Activated CD8-positive, alpha-beta memory T cell treated with anti-CD3 and anti-CD28 coated beads, Interleukin-2, amount 50 U/mL, for 1 hour (primary cell): ENCODE measurements at regions not wholly inside any gene's neighbourhood (a gene's known extent, or its start where the extent isn't known, plus 50 kb on each side); places are given as distances from the start of the nearest gene placed in this dataset.

Source experiments
- DNase-seq: peaks from one replicate; pipeline ENCODE4 v3.0.0-alpha.2; 2020; ENCODE audit errors: extremely low read depth

DNA sequence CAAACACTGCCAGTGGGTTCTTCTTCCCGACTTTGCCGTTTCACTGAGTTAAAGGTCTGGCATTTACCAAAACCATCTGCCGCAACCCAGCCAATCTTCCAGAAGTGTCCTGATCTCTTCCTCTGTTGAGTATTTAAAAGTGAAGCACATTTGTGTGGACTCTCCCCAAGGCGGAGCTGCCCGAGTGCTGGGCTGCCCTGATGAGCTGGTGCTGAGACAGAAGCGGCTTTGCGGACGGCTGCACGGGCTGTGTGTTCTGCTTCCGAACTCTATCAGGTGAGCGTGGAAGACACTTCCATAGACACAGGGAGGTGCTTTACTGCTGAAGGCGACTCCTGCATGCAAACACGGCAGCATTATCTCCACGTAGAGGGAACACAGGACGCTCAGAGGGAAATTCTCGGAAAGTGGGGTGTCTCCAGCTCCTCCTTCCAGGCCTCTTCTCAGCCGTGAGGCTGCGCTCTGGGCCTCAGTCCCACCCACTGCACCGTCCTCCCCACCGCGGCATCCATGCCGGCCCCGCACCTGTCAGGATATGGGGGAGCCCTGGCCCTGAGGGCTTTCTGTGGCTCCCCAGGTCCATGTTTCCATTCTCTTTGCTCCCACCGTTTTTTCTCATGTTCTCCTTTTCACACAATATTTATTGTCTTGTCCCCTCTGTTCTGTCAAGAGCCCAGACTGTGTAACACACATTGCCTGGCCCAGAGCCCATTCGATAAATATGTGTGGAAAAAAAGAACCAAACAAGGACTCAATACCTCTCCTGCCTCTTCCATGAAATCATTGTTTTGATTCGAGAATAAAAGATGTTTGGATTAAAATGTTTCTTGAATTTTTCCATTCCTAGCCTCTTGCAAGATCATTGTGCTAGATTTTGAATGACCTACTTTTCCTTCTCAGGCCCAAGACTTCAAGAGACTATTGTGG, 205.1 kb downstream of the DLL1 start:
- DNase-seq = no peak

DNA sequence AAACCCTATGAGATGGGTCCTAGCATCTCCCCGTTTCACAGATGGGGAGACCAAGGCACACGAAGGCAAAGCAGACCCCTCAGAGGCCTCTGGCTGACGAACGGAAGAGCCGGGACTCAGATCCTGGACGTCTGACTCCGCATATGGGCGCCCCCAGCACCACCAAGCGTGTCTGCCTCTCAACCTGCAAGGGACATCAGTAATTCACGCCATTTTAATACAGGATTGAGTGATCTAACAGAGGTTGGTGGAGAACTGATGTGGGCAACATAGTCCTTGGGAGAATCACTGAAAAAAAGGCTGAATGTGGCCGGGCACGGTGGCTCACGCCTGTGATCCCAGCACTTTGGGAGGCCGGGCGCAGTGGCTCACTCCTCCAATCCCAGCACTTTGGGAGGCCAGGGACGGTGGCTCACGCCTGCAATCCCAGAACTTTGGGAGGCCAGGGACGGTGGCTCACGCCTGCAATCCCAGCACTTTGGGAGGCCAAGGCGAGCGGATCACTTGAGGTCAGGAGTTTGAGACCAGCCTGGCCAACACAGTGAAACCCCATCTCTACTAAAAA, 206.6 kb downstream of the DLL1 start:
- no peak for DNase-seq

DNA sequence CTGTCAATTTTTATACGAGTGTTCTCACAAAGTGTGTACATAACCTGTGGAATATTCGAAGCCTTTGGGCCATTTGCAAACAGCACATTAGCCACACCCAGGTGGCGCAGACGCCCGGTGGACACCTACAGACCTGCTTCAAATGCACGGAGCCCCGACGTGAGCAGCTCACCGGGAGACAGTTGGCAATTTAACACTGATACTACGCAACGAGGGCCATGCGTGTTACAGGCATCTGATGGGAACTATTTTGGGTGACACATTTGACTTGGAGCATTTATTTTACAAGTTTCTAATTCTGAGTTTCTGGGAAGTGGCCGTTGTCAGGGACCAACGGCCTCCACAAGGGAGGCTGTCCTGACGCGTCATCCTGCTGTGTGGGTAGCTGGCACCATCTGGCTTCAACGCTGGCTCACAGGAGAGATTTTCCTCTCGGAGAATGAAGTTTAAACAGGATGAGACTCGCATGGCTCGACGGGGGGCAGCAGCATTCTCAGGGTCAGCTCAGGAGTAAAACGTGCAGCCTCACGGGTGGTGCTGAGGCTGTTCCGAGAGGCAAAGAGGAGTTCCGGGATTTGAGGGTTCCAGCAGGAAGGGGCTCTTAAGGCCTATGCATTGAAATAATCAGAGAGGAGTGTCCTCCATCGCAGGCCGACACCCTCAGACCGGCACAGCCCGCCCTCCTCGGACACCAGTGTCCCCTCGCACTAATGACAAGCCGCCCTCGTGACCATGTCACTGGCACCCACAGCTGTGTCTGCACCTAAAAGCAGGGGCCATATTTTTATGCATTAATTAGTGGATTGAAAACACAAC, 207.4 kb downstream of the DLL1 start:
- no peak for DNase-seq

DNA sequence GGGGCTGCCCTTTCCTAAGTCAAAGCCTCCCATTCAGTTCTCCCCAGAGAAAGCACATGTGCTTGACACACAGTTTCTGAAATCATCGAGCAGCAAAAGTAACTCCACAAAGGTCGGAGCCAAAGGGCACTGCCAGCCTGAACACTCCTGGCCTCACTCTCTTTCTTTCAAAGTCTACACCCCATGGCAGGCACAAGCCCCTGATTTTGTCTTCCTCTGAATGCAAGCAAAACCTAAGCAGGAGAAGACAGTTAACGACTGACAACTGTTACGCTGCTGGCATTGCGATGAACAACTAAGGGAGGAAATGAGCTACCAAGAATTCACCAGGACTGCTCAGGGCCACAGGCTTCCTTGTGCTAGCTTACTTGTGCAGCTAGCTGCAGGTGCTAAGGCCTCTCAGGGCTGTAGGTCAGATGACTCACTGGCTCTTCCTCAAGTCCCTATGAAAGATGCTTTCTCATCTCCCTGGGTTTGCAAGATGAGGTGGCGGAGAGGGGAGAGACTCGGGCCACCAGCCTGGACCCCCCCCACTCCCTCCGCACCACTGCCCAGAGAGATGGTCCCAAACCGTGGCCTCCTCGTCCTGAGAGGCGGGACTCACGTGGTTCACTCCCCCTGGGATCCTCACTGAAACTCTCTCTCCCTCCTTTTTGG, 208.2 kb downstream of the DLL1 start:
- DNase-seq = no peak

DNA sequence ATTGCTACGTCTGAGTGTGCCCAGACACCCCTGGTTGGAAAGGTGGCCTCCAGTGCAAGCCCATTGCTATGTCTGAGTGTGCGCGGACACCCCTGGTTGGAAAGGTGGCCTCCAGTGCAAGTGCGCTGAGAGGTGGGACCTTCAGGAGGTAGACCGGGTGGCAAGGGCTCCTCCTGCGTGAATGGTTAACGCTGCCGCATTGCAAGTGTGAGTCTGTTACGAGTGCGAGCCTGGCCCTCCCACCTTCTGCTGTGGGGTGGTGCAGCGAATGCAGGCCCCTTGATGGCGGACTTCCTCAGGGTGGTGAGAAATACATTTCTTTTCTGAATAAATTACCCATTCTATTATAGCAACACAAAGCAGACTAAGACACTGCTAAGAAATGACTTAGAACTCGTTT, 208.8 kb downstream of the DLL1 start:
- DNase-seq = no peak

DNA sequence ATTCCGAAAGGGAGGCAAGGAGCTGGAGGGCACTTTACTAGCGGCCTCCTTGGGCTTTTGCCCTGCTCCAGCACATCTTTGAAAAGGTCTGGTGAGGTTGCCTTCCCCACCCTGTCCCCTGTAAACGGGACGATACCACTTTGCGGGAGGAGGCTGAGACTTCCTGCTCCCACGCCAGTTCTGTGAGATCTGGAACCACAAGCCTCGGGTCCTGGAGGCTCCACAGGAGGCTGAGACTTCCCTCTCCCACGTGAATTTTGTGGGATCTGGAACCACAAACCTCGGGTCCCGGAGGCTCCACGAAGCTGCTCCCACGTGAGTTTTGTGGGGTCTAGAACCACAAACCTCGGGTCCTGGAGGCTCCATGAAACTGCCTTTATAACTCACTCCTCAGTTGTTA, 209.3 kb downstream of the DLL1 start:
- DNase-seq = no peak

DNA sequence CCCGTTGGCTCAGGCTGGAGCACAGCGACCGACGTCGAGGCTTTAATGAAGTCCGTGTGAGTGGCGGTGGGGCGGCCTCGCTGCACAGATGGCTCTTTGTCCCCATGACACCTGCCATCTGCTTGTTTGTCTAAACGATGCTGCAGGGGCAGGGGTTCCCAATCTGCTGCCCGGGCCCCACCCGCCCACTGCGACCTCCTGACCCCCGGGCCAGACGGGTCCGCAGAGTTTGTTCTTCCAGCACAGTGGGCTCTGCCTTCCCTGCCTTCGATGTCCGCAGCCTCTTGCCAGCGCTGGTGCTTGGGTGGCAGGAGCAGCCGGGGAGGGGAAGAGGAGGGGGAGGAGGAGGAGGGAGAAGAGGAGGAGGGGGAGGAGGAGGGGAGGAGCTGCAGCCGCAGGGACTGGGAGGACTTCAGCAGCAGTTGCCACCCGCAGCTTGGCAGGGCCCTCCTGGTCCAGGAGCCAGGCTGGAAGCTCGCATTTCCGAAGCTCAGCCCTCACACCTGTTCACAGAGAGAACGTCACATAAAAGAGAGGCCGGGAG, 210.0 kb downstream of the DLL1 start:
- DNase-seq = no peak

DNA sequence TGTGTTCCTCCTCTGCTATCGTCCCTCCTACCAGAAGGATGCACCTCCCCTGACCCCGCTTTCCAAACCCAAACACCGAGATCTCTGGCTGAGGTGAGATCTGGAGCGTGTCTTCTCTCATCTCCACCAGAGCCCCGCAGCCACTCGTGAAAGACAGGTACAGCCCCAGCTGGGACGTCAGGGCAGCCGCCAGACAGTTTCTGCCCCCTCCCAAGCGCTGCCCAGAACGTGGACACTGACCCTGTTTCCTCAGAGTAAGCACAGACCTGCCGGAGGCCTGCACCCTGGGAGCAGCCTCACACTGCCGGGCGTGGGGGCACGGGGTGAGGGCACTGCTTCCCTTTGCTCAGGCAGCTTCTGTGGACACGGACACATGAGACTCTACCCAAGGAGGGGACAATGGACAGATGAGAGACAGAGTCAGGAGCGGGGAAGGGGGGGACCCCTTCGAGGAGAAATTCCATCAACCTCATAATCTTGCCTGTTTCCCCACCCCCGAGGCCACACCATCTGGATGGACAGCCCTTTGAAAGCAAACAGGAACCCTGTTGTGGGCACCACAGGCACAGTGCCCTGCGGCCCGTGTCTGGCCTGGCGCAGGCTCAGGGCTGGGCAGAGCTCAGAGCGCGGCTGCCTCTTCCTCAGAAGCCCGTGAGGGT, 210.6 kb downstream of the DLL1 start:
- DNase-seq = no peak

DNA sequence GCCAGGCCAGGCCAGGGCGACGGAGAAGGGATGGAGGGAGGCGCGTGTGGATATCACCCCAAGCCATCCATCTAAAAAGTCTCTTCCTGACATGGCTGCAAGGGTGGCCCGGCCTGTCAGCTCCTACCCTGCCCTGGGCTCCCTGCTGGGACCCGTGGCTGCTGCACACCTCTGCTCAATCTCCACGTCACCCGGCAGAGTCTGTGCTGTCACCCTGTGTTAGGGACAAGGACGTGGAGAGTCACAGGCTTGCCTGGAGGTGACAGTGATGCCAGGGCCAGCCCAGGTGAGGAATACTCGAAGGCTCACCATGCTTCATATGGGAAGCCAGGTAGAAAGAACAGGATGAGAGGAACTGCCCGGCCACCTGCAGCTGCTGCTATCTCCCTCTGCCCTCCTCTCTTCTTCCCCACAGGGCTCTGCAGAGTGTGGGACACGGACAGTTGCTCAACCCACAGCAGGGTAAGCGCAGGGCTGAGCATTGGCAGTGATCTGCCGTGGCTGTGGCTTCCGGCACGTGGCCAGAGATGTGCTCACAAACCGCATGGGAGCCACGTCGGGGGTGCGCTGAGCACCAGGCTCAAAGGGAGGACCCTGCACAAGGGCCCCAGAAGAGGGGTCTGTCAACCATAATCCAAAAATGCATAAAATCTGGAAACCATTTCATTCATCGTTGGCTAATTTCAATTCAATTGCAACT, 214.3 kb downstream of the DLL1 start:
- DNase-seq = no peak

DNA sequence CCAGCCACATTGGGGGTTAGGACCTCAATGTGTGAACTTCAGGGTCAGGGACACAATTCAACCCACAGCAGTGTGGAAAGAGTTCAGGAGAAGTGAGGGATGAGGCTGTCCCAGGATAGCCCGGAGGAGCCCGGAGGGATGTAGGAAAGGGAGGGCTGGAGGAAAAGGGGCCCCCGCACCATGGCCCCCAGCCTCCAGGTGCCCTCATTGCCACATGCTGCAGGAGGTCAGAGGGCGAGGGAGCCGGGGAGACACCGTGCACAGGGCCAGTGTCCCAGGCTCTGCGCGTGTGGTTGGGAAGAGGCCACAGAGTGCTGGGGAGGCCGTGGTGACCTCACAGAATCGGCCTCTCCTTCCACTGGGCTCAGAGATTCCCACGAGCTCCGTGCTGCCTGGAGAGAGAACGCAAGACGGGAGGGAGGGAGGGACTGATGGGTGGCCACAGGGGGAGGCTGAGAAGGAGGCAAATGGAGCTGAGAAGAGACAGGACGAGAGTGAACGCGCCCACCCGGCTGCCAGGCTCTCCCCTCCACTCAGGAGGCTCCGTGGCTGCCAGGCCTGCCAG, 215.1 kb downstream of the DLL1 start:
- no peak for DNase-seq

DNA sequence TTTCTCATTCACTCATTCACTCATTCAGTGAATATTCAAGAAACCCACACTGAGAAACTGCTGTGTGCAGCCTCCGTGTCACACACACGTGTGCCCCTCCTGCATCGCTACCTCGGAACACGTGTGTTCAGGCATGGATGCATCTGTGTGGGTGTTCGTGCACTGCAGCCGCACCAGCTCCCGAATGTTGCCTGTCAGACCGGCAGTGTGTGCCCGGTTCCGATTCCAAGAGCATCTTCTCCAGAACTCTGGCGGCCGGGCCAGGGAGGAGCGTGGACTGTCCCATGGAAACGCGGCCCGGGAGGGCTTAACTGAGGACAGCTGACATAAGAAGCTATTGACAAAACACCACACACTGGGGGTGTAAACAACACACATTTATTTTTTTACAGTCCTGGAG, 216.0 kb downstream of the DLL1 start:
- DNase-seq = no peak

DNA sequence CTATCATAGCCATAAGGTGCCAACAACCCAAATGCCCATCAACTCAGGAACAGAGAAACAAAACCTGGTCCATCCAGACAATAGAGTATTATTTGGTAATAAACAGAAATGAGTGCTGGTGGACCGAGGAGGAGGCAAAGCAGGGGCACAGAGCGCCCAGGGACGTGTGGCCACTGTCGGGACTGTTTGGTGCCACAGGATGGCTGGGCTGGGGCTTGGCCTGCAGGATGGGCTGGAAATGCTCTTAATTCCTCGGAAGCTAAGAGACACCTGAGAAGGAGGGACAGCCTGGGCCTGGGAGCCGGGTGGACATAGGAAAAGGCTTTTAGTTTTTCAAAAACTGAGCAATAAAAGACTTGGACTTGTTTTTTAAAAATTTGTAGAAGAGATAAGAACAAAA, 216.4 kb downstream of the DLL1 start:
- no peak for DNase-seq

DNA sequence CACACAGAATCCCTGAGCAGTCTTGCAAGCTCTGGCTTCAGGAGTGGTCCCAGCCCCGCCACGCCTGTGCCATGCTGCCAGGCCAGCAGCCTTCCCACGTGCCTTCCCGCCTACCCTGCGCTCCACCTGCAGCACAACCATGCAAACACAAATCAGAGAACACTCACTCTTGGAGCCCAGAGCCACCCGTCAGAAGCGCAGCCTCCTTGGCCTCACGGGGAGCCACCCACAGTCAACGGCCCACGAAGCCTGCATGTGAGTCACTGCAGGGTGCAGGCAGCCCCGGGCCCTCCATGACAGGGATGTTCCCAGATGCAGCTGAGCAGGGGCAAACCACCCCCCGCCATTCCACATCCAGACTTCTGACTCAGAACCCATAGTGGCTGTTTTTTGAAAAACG, 217.0 kb downstream of the DLL1 start:
- no peak for DNase-seq

DNA sequence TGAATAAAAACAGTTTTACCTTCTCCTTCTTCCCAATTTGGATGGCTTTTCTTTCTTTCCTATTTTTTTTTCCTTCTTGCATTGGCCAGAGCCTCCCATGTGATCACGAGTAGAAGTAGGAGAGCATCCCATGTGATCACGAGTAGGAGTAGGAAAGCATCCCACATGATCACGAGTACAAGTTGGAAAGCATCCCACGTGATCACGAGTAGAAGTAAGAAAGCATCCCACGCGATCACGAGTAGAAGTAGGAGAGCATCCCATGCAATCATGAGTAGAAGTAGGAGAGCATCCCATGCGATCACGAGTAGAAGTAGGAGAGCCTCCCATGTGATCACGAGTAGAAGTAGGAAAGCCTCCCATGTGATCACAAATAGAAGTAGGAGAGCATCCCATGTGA, 218.6 kb downstream of the DLL1 start:
- DNase-seq = no peak

DNA sequence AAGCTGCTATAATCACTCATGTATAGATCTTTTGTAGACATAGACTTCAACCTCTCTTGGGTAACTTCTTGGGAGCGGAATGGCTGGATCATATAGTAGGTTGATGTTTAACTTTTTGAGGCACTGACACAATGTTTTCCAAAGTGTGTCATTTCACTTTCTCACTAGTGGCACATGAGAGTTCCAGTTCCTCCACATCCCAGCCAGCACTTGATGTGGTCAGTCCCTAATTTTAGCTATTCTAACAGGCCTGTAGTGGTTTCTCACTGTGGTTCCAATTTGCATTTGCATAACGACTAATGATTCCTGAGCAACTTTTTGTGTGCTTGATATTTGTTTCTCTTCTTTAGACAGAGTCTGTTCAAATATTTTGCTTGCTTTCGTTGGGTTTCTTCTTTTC, 221.3 kb downstream of the DLL1 start:
- DNase-seq = no peak

DNA sequence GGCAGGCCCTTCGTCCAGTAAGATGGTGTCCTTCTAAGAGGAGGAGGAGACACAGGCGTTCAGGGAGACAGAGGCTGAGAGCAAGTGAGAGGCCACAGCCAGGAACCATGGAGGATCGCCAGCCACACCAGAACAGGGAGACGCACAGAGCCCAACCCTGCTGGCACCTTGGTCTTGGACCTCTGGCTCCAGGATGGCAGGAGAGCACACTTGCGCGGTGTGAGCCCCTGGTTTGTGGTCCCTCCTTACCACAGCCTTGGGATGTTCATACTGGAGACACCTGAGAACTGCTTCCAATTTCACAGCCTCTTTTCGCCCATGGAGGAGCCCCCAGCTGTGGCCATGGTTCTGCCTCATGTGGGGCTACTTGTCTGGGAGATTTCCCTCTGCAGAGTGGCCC, 222.4 kb downstream of the DLL1 start:
- DNase-seq = no peak

DNA sequence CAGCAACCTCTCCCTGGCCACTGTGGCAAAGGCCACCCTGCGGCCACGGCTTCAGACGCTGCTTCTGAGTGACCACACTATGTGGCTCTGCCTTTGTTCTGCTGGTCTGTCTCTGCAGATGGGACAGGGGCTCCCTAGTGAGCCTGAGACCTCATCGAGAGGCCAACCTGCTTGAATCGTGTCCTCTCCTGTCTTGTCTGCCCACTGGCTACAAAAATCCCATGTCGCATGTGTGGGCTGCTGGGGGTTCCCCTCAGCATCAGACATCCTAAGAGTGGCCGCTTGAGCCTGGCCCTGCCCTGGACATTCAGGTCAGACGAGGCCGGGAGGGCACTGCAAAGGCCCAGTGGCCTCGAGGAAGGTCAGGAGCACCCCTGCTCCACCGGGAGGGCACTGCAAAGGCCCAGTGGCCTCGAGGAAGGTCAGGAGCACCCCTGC, 222.9 kb downstream of the DLL1 start:
- no peak for DNase-seq

DNA sequence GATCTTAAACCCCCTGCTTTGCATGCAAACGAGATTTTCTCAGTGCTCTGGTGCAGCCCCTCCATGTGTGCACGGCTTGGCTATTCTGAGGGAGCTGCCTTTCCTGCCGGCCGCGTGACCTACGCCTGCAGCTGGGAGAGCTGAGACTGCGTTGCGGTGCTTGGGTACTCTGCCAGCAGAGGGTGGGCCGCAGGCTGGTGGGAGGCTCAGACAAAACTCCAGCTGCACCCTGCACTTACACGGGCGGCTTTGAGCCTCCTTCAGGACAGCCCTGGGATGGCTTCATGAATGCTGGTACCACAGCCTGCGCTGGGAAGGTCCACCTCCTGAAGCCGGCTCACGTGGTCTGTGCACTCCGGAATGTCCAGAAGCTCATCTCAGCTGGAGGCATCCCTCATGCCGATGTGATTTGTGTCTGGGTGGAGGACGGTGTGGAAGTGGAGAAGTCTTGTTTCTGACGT, 223.7 kb downstream of the DLL1 start:
- DNase-seq = no peak

DNA sequence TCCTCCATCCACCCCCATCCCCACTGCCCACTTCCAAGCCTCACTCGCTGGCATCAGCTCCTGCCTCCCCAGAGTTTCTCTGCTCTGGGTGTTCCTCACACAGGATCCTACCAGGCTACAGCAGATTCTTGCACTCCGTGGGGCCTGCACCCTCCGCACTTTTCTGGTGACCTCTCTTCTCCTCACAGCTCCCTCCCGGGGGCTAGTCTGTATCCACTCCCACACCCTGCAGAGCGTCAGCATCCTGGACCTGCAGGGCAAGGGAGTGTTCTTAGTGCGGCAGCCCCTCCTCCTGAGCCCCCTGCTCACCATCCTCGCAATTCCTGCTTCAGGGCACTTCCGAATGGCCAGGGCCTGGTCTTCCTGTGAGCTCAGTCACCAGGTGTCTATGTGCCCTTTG, 224.2 kb downstream of the DLL1 start:
- no peak for DNase-seq
